Esophagus muscularis mucosa (tissue), 3 donors: ENCODE measurements at regions not wholly inside any gene's neighbourhood (a gene's known extent, or its start where the extent isn't known, plus 50 kb on each side); places are given as distances from the start of the nearest gene placed in this dataset.

ENCODE experiments used
- POLR2A ChIP-seq: fragments of 450-650 bp; IDR thresholded peaks from one replicate; pipeline ENCODE4 v1.6.1; 2017; ENCODE audit warnings: antibody characterized with exemption, moderate library complexity, mild to moderate bottlenecking, low read depth
- POLR2AphosphoS5 ChIP-seq, 2 donors: sonication (generic); formaldehyde crosslinking; IDR thresholded peaks; one replicate each; pipeline ENCODE4 v1.6.1; 2017; ENCODE audit warnings: antibody characterized with exemption in 2 of 2
- TF ChIP-seq, protein P1 (sequence below), 3 experiments: fragments of 200-600 bp in 2 of 3; fragments of 450-650 bp in 1 of 3; sonication (generic) in 2 of 3; IDR thresholded peaks; one replicate each; pipeline ENCODE4 v1.5.1; 2017 to 2019; ENCODE audit warnings: antibody characterized with exemption in 3 of 3, mild to moderate bottlenecking in 2 of 3, moderate library complexity in 1 of 3

DNA sequence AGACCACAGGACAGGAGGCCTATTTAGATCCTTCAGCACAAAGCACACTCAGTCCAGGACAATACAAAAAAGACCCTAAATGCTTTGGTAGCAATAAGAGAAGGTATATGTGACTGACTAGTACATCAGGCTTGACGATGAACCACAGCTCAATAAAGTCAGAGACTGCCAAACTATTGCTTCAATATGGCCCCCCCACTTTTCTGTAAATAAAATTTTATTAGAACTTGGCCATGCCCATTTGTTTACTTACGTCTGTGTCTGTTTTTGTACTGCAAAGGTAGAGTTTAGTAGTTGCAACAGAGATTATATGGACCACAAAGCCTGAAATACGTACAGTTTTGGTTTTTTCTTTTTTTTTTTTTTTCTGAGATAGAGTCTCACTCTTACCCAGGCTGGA, 136.7 kb downstream of the IRS2 start:
- TF ChIP-seq POLR2AphosphoS5 (IDR thresholded peaks at IDR 0.05) (no peak), POLR2A (no peak)
- TF ChIP-seq, protein P1, sequence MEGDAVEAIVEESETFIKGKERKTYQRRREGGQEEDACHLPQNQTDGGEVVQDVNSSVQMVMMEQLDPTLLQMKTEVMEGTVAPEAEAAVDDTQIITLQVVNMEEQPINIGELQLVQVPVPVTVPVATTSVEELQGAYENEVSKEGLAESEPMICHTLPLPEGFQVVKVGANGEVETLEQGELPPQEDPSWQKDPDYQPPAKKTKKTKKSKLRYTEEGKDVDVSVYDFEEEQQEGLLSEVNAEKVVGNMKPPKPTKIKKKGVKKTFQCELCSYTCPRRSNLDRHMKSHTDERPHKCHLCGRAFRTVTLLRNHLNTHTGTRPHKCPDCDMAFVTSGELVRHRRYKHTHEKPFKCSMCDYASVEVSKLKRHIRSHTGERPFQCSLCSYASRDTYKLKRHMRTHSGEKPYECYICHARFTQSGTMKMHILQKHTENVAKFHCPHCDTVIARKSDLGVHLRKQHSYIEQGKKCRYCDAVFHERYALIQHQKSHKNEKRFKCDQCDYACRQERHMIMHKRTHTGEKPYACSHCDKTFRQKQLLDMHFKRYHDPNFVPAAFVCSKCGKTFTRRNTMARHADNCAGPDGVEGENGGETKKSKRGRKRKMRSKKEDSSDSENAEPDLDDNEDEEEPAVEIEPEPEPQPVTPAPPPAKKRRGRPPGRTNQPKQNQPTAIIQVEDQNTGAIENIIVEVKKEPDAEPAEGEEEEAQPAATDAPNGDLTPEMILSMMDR (IDR thresholded peaks at IDR 0.05) = no peak
